ENCODE measurements at regions not wholly inside any gene's neighbourhood (a gene's known extent, or its start where the extent isn't known, plus 50 kb on each side); places are given as distances from the start of the nearest gene placed in this dataset.

DNA sequence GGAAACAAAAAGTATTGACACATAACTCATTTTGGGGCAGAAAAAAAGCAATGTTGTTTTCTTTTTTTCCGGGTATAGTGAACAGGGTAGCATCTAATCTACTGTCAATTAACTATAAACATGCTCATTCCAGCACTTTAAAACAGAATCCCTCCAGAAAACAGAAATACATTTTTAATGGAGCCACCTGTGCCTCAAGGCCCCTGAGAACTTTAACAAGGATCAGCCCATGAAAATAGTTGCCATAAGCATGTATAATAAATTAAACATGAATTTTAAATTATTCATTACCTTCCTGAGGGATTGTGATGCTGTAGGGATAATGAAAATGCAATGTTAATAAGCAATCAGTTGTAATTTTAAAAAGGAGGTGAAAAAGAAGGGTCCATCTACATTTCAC is 101.4 kb upstream of the IVNS1ABP start:
- ATAC-seq = no peak
- no peak for TF ChIP-seq OSR1 (CRISPR knock-in tag; IDR thresholded peaks at IDR 0.05)

DNA sequence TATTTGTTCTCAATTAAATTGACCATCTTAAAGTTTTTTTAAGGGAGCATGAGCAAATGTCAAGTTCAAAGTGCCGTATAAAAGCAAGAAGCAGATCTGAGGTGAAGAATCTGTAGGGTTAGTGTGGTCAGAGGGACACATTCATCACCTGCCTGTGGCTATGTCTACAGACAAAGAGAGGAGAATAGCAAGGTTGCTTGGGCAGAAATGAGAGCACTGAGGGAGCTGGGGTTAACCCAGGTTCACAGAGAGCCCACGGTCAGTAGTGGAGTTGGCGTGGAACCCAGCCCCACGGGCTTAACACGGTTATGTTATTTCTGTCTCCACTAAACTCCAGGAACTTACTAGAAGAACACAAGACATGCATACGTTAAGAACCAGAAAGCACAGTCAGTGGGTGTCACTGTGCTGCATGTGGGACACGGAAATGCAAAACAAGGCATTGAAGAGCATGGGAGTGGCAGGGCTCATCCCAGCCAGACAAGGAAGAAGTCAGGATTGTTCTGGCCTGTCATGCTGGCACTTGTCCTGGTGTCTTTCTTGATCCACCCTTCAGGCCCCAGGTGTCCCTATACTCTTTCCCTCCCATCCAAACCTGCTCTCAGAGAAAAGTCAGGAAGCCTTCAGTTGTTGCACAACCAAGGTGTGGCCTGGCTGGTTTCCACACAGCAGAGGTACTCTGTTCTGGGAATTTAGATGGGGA is 95.5 kb upstream of the IVNS1ABP start:
- TF ChIP-seq, protein P1, sequence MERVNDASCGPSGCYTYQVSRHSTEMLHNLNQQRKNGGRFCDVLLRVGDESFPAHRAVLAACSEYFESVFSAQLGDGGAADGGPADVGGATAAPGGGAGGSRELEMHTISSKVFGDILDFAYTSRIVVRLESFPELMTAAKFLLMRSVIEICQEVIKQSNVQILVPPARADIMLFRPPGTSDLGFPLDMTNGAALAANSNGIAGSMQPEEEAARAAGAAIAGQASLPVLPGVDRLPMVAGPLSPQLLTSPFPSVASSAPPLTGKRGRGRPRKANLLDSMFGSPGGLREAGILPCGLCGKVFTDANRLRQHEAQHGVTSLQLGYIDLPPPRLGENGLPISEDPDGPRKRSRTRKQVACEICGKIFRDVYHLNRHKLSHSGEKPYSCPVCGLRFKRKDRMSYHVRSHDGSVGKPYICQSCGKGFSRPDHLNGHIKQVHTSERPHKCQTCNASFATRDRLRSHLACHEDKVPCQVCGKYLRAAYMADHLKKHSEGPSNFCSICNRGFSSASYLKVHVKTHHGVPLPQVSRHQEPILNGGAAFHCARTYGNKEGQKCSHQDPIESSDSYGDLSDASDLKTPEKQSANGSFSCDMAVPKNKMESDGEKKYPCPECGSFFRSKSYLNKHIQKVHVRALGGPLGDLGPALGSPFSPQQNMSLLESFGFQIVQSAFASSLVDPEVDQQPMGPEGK (CRISPR knock-in tag; IDR thresholded peaks at IDR 0.05; ENCODE audit: borderline replicate concordance) = no peak
- TF ChIP-seq, protein P2, sequence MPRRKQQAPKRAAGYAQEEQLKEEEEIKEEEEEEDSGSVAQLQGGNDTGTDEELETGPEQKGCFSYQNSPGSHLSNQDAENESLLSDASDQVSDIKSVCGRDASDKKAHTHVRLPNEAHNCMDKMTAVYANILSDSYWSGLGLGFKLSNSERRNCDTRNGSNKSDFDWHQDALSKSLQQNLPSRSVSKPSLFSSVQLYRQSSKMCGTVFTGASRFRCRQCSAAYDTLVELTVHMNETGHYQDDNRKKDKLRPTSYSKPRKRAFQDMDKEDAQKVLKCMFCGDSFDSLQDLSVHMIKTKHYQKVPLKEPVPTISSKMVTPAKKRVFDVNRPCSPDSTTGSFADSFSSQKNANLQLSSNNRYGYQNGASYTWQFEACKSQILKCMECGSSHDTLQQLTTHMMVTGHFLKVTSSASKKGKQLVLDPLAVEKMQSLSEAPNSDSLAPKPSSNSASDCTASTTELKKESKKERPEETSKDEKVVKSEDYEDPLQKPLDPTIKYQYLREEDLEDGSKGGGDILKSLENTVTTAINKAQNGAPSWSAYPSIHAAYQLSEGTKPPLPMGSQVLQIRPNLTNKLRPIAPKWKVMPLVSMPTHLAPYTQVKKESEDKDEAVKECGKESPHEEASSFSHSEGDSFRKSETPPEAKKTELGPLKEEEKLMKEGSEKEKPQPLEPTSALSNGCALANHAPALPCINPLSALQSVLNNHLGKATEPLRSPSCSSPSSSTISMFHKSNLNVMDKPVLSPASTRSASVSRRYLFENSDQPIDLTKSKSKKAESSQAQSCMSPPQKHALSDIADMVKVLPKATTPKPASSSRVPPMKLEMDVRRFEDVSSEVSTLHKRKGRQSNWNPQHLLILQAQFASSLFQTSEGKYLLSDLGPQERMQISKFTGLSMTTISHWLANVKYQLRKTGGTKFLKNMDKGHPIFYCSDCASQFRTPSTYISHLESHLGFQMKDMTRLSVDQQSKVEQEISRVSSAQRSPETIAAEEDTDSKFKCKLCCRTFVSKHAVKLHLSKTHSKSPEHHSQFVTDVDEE (CRISPR knock-in tag; IDR thresholded peaks at IDR 0.05) = no peak
- TF ChIP-seq ZFP30 (CRISPR knock-in tag; IDR thresholded peaks at IDR 0.05) = no peak
- no peak for TF ChIP-seq ARNTL (CRISPR knock-in tag; IDR thresholded peaks at IDR 0.05; ENCODE audit: borderline replicate concordance, low read depth)
- no peak for TF ChIP-seq RARB (CRISPR knock-in tag; IDR thresholded peaks at IDR 0.05)
- no peak for TF ChIP-seq CSDC2 (CRISPR knock-in tag; IDR thresholded peaks at IDR 0.05)
- no peak for TF ChIP-seq ZNF8 (CRISPR knock-in tag; IDR thresholded peaks at IDR 0.05)
- no peak for TF ChIP-seq ZFP3 (CRISPR knock-in tag; IDR thresholded peaks at IDR 0.05)
- no peak for TF ChIP-seq ISL1 (CRISPR knock-in tag; IDR thresholded peaks at IDR 0.05)
- no peak for TF ChIP-seq TCF4 (CRISPR knock-in tag; IDR thresholded peaks at IDR 0.05; ENCODE audit: borderline replicate concordance)
- TF ChIP-seq ZC3H10 (CRISPR knock-in tag; IDR thresholded peaks at IDR 0.05) = no peak
- TF ChIP-seq SNAI2 (CRISPR knock-in tag; IDR thresholded peaks at IDR 0.05) = no peak
- TF ChIP-seq, protein P3, sequence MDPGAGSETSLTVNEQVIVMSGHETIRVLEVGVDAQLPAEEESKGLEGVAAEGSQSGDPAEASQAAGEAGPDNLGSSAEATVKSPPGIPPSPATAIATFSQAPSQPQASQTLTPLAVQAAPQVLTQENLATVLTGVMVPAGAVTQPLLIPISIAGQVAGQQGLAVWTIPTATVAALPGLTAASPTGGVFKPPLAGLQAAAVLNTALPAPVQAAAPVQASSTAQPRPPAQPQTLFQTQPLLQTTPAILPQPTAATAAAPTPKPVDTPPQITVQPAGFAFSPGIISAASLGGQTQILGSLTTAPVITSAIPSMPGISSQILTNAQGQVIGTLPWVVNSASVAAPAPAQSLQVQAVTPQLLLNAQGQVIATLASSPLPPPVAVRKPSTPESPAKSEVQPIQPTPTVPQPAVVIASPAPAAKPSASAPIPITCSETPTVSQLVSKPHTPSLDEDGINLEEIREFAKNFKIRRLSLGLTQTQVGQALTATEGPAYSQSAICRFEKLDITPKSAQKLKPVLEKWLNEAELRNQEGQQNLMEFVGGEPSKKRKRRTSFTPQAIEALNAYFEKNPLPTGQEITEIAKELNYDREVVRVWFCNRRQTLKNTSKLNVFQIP (CRISPR knock-in tag; IDR thresholded peaks at IDR 0.05; ENCODE audit: borderline replicate concordance, low read depth) = no peak
- TF ChIP-seq OSR1 (CRISPR knock-in tag; IDR thresholded peaks at IDR 0.05) = no peak
- TF ChIP-seq TOX (CRISPR knock-in tag; IDR thresholded peaks at IDR 0.05; ENCODE audit: borderline replicate concordance) = no peak
- no peak for TF ChIP-seq ZNF565 (CRISPR knock-in tag; conservative IDR thresholded peaks at IDR 0.05; ENCODE audit: low read depth)
- TF ChIP-seq, protein P4, sequence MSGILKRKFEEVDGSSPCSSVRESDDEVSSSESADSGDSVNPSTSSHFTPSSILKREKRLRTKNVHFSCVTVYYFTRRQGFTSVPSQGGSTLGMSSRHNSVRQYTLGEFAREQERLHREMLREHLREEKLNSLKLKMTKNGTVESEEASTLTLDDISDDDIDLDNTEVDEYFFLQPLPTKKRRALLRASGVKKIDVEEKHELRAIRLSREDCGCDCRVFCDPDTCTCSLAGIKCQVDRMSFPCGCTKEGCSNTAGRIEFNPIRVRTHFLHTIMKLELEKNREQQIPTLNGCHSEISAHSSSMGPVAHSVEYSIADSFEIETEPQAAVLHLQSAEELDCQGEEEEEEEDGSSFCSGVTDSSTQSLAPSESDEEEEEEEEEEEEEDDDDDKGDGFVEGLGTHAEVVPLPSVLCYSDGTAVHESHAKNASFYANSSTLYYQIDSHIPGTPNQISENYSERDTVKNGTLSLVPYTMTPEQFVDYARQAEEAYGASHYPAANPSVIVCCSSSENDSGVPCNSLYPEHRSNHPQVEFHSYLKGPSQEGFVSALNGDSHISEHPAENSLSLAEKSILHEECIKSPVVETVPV (CRISPR knock-in tag; IDR thresholded peaks at IDR 0.05) = no peak
- no peak for ATAC-seq

DNA sequence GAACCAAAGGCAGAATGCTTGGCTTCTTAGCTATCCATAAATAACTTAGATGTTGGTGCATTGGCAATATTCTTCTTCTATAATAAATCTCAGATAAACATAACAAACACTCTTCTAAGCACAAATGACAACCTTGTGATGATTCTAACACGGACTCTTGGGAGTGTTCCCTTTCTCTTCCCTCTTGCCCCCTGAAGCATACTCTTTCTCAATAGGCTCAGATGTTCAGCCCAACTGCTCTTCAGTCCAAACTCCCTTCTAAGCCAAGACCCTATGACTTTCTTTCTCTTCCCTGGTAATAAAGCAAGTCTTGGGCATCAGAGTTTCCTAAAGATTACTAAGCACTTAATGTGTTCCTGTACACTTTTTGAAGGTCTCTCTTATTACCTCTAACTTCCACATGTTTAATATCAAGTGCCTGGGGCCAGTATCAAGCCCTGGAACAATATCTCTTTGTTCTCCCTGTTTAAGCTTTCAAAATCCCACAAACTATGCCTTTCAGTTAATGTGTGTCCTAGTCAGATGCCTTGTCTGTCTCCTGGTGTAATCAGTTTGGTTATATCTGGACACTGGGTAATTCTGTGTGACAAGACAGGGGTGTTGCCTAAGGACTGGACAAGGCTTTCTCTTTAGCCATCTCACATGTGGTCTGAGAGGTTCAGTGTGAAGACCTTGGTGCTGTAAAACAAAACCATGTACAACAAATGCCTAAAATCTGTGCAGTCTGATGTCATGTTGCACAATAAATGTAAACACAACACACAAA is 92.9 kb upstream of the IVNS1ABP start:
- ATAC-seq = no peak
- TF ChIP-seq TCF4 (CRISPR knock-in tag; IDR thresholded peaks at IDR 0.05; ENCODE audit: borderline replicate concordance) = no peak
- TF ChIP-seq ZFP30 (CRISPR knock-in tag; IDR thresholded peaks at IDR 0.05) = no peak
- TF ChIP-seq RARB (CRISPR knock-in tag; IDR thresholded peaks at IDR 0.05) = no peak
- no peak for TF ChIP-seq ESRRG (CRISPR knock-in tag; IDR thresholded peaks at IDR 0.05)
- TF ChIP-seq, protein P1 (CRISPR knock-in tag; IDR thresholded peaks at IDR 0.05; ENCODE audit: borderline replicate concordance) = no peak
- no peak for TF ChIP-seq ZFP3 (CRISPR knock-in tag; IDR thresholded peaks at IDR 0.05)
- TF ChIP-seq, protein P3 (CRISPR knock-in tag; IDR thresholded peaks at IDR 0.05; ENCODE audit: borderline replicate concordance, low read depth) = no peak
- TF ChIP-seq, protein P5, sequence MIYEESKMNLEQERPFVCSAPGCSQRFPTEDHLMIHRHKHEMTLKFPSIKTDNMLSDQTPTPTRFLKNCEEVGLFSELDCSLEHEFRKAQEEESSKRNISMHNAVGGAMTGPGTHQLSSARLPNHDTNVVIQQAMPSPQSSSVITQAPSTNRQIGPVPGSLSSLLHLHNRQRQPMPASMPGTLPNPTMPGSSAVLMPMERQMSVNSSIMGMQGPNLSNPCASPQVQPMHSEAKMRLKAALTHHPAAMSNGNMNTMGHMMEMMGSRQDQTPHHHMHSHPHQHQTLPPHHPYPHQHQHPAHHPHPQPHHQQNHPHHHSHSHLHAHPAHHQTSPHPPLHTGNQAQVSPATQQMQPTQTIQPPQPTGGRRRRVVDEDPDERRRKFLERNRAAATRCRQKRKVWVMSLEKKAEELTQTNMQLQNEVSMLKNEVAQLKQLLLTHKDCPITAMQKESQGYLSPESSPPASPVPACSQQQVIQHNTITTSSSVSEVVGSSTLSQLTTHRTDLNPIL (CRISPR knock-in tag; IDR thresholded peaks at IDR 0.05; ENCODE audit: low read depth) = no peak
- no peak for TF ChIP-seq ZC3H10 (CRISPR knock-in tag; IDR thresholded peaks at IDR 0.05)
- TF ChIP-seq ARNTL (CRISPR knock-in tag; IDR thresholded peaks at IDR 0.05; ENCODE audit: borderline replicate concordance, low read depth) = no peak
- no peak for TF ChIP-seq ZNF70 (CRISPR knock-in tag; IDR thresholded peaks at IDR 0.05)
- TF ChIP-seq, protein P4 (CRISPR knock-in tag; IDR thresholded peaks at IDR 0.05) = no peak
- no peak for TF ChIP-seq ZNF8 (CRISPR knock-in tag; IDR thresholded peaks at IDR 0.05)

Data from SK-N-SH treated with all-trans-retinoic acid at 6 μM for 48 hours (cell line).